Gastrocnemius medialis (tissue), 4 donors: ENCODE measurements at regions not wholly inside any gene's neighbourhood (a gene's known extent, or its start where the extent isn't known, plus 50 kb on each side); places are given as distances from the start of the nearest gene placed in this dataset.

ENCODE experiments used
- ATAC-seq, 2 donors: fragments of 150-250 bp; one replicate each; pipeline ENCODE4 v1.9.1; 2016
- DNase-seq, 2 donors: peaks; one replicate each; pipeline ENCODE4 v3.0.0-alpha.2; 2019
- H3K27ac ChIP-seq, 4 donors: fragments of 200-600 bp; sonication (generic); 1 replicate in 1 of 4; 2 replicates in 3 of 4; pipeline ENCODE4 v1.5.1; 2016 to 2018; ENCODE audit warnings: mild to moderate bottlenecking in 2 of 4, moderate library complexity in 1 of 4
- H3K27me3 ChIP-seq, 3 donors: fragments of 200-600 bp; sonication (generic) in 2 of 3; 1 replicate in 1 of 3; 2 replicates in 2 of 3; pipeline versions ENCODE4 v1.5.1 to v1.6.0; 2016 to 2019; ENCODE audit warnings: mild to moderate bottlenecking in 1 of 3, moderate library complexity in 1 of 3
- H3K36me3 ChIP-seq, 2 donors: fragments of 200-600 bp; sonication (generic) in 1 of 2; one replicate each; pipeline ENCODE4 v1.5.1; 2017 to 2018
- H3K4me1 ChIP-seq, 2 donors: fragments of 200-600 bp; sonication (generic) in 1 of 2; one replicate each; pipeline ENCODE4 v1.5.1; 2016 to 2017; ENCODE audit warnings: mild to moderate bottlenecking in 2 of 2
- H3K4me3 ChIP-seq, 4 donors: fragments of 200-600 bp; sonication (generic) in 3 of 4; 1 replicate in 1 of 4; 2 replicates in 3 of 4; pipeline ENCODE4 v1.5.1; 2016 to 2019; ENCODE audit warnings: mild to moderate bottlenecking in 2 of 4
- H3K9me3 ChIP-seq, 3 donors: fragments of 200-600 bp; sonication (generic) in 2 of 3; 1 replicate in 1 of 3; 2 replicates in 2 of 3; pipeline ENCODE4 v1.5.1; 2016 to 2019
- POLR2A ChIP-seq, 2 donors: fragments of 450-650 bp; IDR thresholded peaks; one replicate each; pipeline ENCODE4 v1.6.1; 2017; ENCODE audit warnings: antibody characterized with exemption in 2 of 2, mild to moderate bottlenecking in 2 of 2, moderate library complexity in 2 of 2
- in situ Hi-C, 4 donors: fragments of 200-750 bp; cut with MboI; loops; one replicate each; pipeline versions ENCODE4 v1.15.0 to v1.8.0; 2017; ENCODE audit warnings: low sequenced_read_pairs in 4 of 4
- intact Hi-C: fragments of 100-400 bp; cut with DNase I; formaldehyde crosslinking; loops from one replicate; pipeline ENCODE4 v1.15.1; 2023; ENCODE audit warnings: low total_unique reads
- TF ChIP-seq, protein P1 (sequence below), 5 experiments: fragments of 450-650 bp in 3 of 5; fragments of 200-600 bp in 2 of 5; sonication (generic) in 2 of 5; IDR thresholded peaks in 4 of 5; conservative IDR thresholded peaks in 1 of 5; 1 replicate in 4 of 5; 2 replicates in 1 of 5; pipeline ENCODE4 v1.5.1; 2016 to 2019; ENCODE audit warnings: antibody characterized with exemption in 5 of 5, mild to moderate bottlenecking in 3 of 5, moderate library complexity in 3 of 5

DNA sequence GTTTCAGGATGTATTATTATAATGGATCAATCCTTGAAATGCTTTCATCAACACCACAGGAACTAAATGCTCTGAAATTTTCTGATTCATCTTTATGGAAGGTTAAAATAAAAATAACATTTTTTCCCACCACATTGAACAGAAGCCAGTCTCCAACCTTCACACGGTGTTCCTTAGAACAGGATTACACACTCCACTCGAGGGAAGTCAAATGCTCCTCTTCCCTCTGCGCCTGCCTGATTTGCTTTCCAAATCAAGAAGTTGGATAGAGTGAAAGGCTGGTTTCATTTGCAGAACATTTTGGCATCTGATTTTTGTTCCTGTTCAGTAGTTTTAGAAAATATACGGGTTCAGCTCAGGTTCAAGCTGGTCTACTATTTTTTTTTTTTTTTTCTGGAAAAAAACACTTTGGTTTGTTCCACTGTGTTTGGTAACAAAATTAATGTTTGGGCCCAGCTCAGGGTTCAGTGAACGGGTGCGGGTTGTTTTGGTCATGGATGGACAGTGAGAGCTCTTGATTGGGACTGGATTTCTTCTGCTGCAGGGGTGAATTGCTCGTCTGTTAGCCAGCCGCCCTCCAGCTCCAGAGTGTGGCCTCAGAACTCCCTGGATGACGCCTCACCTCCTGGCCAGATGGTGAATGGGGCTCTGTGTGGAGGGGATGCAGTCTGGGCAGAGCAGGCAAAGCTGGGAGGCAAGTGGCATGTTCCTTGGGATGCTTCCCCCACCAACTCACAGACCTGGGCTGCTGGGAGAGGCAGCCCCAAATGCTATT lies 82.4 kb upstream of the STC2 start:
- Histone ChIP-seq H3K4me3 (no peak overlapping the region), H3K27me3 (no peaks in the 10 kb centered on the region), H3K27ac (peak overlapping the region in 2 of 4 donors; percentile 33 to 38), H3K4me1 (no peaks in the 10 kb centered on the region), H3K36me3 (no peaks in the 10 kb centered on the region), H3K9me3 (no peaks in the 10 kb centered on the region)
- intact Hi-C loops (no loop called here), in situ Hi-C loops (no loop called here)
- DNase-seq (peak in 1 of 2 donors; percentile 43), ATAC-seq (peak; percentile 73 to 85)
- TF ChIP-seq POLR2A (IDR thresholded peaks at IDR 0.05): no peak
- TF ChIP-seq, protein P1, sequence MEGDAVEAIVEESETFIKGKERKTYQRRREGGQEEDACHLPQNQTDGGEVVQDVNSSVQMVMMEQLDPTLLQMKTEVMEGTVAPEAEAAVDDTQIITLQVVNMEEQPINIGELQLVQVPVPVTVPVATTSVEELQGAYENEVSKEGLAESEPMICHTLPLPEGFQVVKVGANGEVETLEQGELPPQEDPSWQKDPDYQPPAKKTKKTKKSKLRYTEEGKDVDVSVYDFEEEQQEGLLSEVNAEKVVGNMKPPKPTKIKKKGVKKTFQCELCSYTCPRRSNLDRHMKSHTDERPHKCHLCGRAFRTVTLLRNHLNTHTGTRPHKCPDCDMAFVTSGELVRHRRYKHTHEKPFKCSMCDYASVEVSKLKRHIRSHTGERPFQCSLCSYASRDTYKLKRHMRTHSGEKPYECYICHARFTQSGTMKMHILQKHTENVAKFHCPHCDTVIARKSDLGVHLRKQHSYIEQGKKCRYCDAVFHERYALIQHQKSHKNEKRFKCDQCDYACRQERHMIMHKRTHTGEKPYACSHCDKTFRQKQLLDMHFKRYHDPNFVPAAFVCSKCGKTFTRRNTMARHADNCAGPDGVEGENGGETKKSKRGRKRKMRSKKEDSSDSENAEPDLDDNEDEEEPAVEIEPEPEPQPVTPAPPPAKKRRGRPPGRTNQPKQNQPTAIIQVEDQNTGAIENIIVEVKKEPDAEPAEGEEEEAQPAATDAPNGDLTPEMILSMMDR (IDR thresholded peaks at IDR 0.05 in 4 of 5, conservative IDR thresholded peaks at IDR 0.05 in 1 of 5): no peak

DNA sequence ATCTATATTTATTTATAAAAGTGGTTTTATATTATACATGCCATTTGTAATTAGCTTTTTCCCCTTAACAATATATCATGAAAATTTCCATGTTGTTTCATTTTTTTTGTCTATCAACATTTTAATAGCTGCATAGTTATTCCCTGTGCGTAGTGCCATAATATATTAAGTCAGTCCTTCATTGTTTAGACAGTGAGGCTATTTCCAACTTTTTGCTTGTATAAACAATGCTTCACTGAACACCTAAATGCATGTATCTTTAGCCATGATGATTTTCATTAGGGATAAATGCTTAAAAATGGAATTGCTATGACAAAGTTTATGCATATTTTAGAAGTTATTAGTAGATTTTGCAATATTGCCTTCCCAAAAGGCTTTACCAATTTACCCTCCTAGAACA lies 80.7 kb upstream of the STC2 start:
- H3K4me1 ChIP-seq: no peaks in the 10 kb centered on the region
- TF ChIP-seq, protein P1 (IDR thresholded peaks at IDR 0.05 in 4 of 5, conservative IDR thresholded peaks at IDR 0.05 in 1 of 5): no peak
- TF ChIP-seq POLR2A (IDR thresholded peaks at IDR 0.05): no peak
- no peak overlapping the region for H3K27ac ChIP-seq
- H3K9me3 ChIP-seq: no peaks in the 10 kb centered on the region
- H3K36me3 ChIP-seq: no peaks in the 10 kb centered on the region
- H3K27me3 ChIP-seq: no peaks in the 10 kb centered on the region
- DNase-seq (no peak), ATAC-seq (no peak)
- intact Hi-C loops (no loop called here), in situ Hi-C loops (no loop called here)
- H3K4me3 ChIP-seq: no peak overlapping the region

DNA sequence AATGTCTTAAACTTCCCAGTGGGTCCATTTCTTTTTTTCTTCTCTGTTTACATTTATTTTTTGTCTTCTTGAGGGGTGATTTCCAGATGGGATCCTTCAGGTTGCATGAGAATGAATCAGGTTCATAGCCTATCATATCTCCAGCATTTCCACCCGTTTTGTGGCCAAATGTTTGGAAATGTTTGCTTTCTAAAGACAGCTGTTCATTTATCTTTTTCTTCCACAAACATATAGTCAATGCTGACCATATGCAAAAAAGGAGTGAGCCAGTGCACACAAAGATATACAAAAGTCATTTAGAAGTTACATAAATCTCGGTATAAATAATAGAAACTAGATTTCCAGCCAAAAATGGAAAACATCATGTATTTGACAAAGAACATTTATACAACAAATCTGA lies 71.6 kb upstream of the STC2 start:
- TF ChIP-seq POLR2A (IDR thresholded peaks at IDR 0.05): no peak
- TF ChIP-seq, protein P1 (IDR thresholded peaks at IDR 0.05 in 4 of 5, conservative IDR thresholded peaks at IDR 0.05 in 1 of 5): no peak
- Histone ChIP-seq H3K27me3 (no peaks in the 10 kb centered on the region), H3K4me1 (no peaks in the 10 kb centered on the region), H3K36me3 (no peaks in the 10 kb centered on the region), H3K27ac (no peak overlapping the region), H3K4me3 (no peak overlapping the region), H3K9me3 (no peaks in the 10 kb centered on the region)
- in situ Hi-C loops: no loop called here
- ATAC-seq (no peak), DNase-seq (no peak)
- intact Hi-C loops: no loop called here

DNA sequence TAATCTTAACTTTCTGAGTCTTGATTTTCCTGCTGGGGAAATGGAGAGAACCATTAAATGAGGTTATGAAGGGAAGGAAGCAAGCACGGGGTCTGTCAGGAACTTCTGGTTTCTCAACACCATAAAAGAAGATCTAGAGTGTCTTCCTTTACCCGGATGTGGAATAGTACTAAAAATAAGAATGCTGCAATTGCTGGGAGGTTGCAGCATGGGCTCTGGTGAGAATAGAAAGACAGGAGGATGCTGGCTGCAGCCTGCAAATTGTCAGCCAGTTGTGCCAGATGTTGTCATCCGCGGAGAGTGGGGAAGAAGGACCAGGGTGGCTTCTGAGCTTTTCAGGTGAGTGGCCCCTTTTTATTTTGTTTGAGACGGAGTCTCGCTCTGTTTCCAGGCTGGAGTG lies 69.3 kb upstream of the STC2 start:
- ATAC-seq (no peak), DNase-seq (no peak)
- Histone ChIP-seq H3K27ac (no peak overlapping the region), H3K4me1 (no peaks in the 10 kb centered on the region), H3K9me3 (no peaks in the 10 kb centered on the region), H3K36me3 (no peaks in the 10 kb centered on the region), H3K27me3 (no peaks in the 10 kb centered on the region), H3K4me3 (no peak overlapping the region)
- intact Hi-C loops (no loop called here), in situ Hi-C loops (no loop called here)
- TF ChIP-seq, protein P1 (IDR thresholded peaks at IDR 0.05 in 4 of 5, conservative IDR thresholded peaks at IDR 0.05 in 1 of 5): no peak
- TF ChIP-seq POLR2A (IDR thresholded peaks at IDR 0.05): no peak
